Adrenal gland (tissue), 5 donors: ENCODE measurements at regions not wholly inside any gene's neighbourhood (a gene's known extent, or its start where the extent isn't known, plus 50 kb on each side); places are given as distances from the start of the nearest gene placed in this dataset.

Experiments used
- POLR2A ChIP-seq, 2 donors: fragments of 450-650 bp; IDR thresholded peaks; one replicate each; pipeline ENCODE4 v1.6.1; 2017; ENCODE audit warnings: antibody characterized with exemption in 2 of 2, mild to moderate bottlenecking in 2 of 2, moderate library complexity in 1 of 2
- TF ChIP-seq, protein P1 (sequence below), 6 experiments: fragments of 450-650 bp in 4 of 6; fragments of 200-600 bp in 2 of 6; sonication (generic) in 1 of 6; IDR thresholded peaks; 1 replicate in 5 of 6; 2 replicates in 1 of 6; pipeline versions ENCODE4 v1.5.1 to v1.8.0; 2016 to 2021; ENCODE audit warnings: antibody characterized with exemption in 6 of 6, mild to moderate bottlenecking in 2 of 6, moderate library complexity in 1 of 6
- donor health status: DM: no; HTN: no; CAD: no.

DNA sequence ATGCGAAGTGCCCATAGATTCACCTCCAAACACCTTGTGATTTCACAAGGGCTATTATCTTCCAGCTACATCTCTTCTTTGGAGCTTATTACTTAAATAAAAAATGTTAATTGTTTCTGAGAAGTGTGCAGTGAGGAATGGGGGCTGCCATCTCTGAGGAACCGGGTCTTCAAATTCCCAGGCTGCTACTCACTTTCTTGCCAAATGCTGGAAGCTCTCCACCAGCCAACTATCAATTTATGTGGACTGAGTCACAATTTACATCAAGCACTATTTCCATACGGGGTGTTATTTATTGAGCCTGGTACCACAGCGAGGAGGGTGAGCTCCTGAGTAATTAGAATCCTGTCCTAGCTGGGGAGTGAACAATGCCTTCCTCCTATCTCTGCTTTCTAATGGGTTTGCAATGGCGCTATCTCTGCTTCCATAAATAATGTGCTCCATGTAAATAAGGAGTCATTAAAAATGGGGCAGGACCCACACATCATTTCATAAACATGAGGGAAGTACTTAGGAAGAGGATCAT lies 898.3 kb downstream of the VRK1 start:
- TF ChIP-seq, protein P1, sequence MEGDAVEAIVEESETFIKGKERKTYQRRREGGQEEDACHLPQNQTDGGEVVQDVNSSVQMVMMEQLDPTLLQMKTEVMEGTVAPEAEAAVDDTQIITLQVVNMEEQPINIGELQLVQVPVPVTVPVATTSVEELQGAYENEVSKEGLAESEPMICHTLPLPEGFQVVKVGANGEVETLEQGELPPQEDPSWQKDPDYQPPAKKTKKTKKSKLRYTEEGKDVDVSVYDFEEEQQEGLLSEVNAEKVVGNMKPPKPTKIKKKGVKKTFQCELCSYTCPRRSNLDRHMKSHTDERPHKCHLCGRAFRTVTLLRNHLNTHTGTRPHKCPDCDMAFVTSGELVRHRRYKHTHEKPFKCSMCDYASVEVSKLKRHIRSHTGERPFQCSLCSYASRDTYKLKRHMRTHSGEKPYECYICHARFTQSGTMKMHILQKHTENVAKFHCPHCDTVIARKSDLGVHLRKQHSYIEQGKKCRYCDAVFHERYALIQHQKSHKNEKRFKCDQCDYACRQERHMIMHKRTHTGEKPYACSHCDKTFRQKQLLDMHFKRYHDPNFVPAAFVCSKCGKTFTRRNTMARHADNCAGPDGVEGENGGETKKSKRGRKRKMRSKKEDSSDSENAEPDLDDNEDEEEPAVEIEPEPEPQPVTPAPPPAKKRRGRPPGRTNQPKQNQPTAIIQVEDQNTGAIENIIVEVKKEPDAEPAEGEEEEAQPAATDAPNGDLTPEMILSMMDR (IDR thresholded peaks at IDR 0.05) = no peak
- no peak for TF ChIP-seq POLR2A (IDR thresholded peaks at IDR 0.05)
